GM21447 (cell line): ENCODE measurements at regions not wholly inside any gene's neighbourhood (a gene's known extent, or its start where the extent isn't known, plus 50 kb on each side); places are given as distances from the start of the nearest gene placed in this dataset.
"Not testable (repeated sequence)": the region's sequence is repeated elsewhere in the genome, so short reads cannot be mapped to it uniquely, and the experiment has no call there.

Experiments used
- ATAC-seq: cut with Tn5 transposase; IDR thresholded peaks from one replicate; pipeline ENCODE4 v1.9.1; 2021; ENCODE audit not compliant: unreplicated experiment

- no peak for ATAC-seq
These were observed 105.6 kb upstream of the FHL2 start for GRCh38 chr2:105504459-105504858.

GRCh38 chr2:105502625-105503334 lies 103.9 kb upstream of the FHL2 start:
- ATAC-seq = no peak

- ATAC-seq = no peak
These were observed 99.5 kb upstream of the FHL2 start for GRCh38 chr2:105498281-105498846.

GRCh38 chr2:105497094-105497493 lies 98.2 kb upstream of the FHL2 start:
- ATAC-seq = no peak

GRCh38 chr2:105496271-105496670 lies 97.4 kb upstream of the FHL2 start:
- no peak for ATAC-seq

GRCh38 chr2:105494683-105495425 lies 96.0 kb upstream of the FHL2 start:
- ATAC-seq = no peak

GRCh38 chr2:105490956-105491355 lies 92.1 kb upstream of the FHL2 start:
- ATAC-seq = no peak

GRCh38 chr2:105490204-105490603 lies 91.4 kb upstream of the FHL2 start:
- ATAC-seq = no peak

GRCh38 chr2:105489168-105489878 lies 90.5 kb upstream of the FHL2 start:
- ATAC-seq = no peak

- no peak for ATAC-seq
These were observed 89.4 kb upstream of the FHL2 start for GRCh38 chr2:105488285-105488684.

GRCh38 chr2:105487142-105488069 lies 88.6 kb upstream of the FHL2 start:
- no peak for ATAC-seq

- no peak for ATAC-seq
These were observed 87.9 kb upstream of the FHL2 start for GRCh38 chr2:105486762-105487141.

GRCh38 chr2:105478670-105479069 lies 79.8 kb upstream of the FHL2 start:
- ATAC-seq = no peak

GRCh38 chr2:105477050-105477620 lies 78.3 kb upstream of the FHL2 start:
- ATAC-seq = not testable (repeated sequence)

GRCh38 chr2:105473011-105473410 lies 74.2 kb upstream of the FHL2 start:
- no peak for ATAC-seq

- no peak for ATAC-seq
These were observed 72.1 kb upstream of the FHL2 start for GRCh38 chr2:105470979-105471378.

- no peak for ATAC-seq
These were observed 70.9 kb upstream of the FHL2 start for GRCh38 chr2:105469781-105470180.

GRCh38 chr2:105468582-105469042 lies 69.8 kb upstream of the FHL2 start:
- ATAC-seq = no peak

GRCh38 chr2:105464325-105464724 lies 65.5 kb upstream of the FHL2 start:
- no peak for ATAC-seq
